ENCODE measurements at regions not wholly inside any gene's neighbourhood (a gene's known extent, or its start where the extent isn't known, plus 50 kb on each side); places are given as distances from the start of the nearest gene placed in this dataset.
"Not testable (repeated sequence)": the region's sequence is repeated elsewhere in the genome, so short reads cannot be mapped to it uniquely, and the experiment has no call there.

GRCh38 chr22:11253000-11253511 lies 4274.9 kb upstream of the OR11H1 start:
- POLR2A ChIA-PET: no interaction called here
- ATAC-seq (no peak), DNase-seq (ENCODE audit: low read depth, low spot score) (no peak)
- CTCF ChIA-PET: no interaction called here
- no peak overlapping the region for H3K27ac ChIP-seq (ENCODE audit: low read length)
- no peak overlapping the region for H3K4me3 ChIP-seq (ENCODE audit: low read depth in 2 of 2, low read length in 2 of 2)
- BruUV-seq (replicated peaks): no TSS peak
- no peaks in the 10 kb centered on the region for H3K36me3 ChIP-seq (ENCODE audit: control insufficient read depth, insufficient read depth, low read length)
- intact Hi-C loops (cut with micrococcal nuclease; ENCODE audit: unreplicated experiment): no loop called here
- no peaks in the 10 kb centered on the region for H3K4me1 ChIP-seq (ENCODE audit: control insufficient read depth, insufficient read depth, low read length)
- no peaks in the 10 kb centered on the region for H3K9me3 ChIP-seq (ENCODE audit: control insufficient read depth, insufficient read depth, low read depth, low read length)
- TF ChIP-seq POLR2AphosphoS5 (IDR thresholded peaks at IDR 0.05; ENCODE audit: low read depth, low read length) (no peak), TCF7L2 (IDR thresholded peaks at IDR 0.05; ENCODE audit: low read depth, low read length) (no peak), REST (IDR thresholded peaks at IDR 0.05; ENCODE audit: insufficient read depth in 1 of 2, low read depth in 2 of 2, low read length in 1 of 2) (no peak), SIN3A (IDR thresholded peaks at IDR 0.05; ENCODE audit: borderline replicate concordance, insufficient read depth, low read depth, low read length) (no peak)
- TF ChIP-seq, protein P1, sequence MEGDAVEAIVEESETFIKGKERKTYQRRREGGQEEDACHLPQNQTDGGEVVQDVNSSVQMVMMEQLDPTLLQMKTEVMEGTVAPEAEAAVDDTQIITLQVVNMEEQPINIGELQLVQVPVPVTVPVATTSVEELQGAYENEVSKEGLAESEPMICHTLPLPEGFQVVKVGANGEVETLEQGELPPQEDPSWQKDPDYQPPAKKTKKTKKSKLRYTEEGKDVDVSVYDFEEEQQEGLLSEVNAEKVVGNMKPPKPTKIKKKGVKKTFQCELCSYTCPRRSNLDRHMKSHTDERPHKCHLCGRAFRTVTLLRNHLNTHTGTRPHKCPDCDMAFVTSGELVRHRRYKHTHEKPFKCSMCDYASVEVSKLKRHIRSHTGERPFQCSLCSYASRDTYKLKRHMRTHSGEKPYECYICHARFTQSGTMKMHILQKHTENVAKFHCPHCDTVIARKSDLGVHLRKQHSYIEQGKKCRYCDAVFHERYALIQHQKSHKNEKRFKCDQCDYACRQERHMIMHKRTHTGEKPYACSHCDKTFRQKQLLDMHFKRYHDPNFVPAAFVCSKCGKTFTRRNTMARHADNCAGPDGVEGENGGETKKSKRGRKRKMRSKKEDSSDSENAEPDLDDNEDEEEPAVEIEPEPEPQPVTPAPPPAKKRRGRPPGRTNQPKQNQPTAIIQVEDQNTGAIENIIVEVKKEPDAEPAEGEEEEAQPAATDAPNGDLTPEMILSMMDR (IDR thresholded peaks at IDR 0.05): no peak
- in situ Hi-C loops (cut with HindIII; ENCODE audit: low pct_unique_long_range_greater_than_20kb, low sequenced_read_pairs): no loop called here
- H3K27me3 ChIP-seq (ENCODE audit: control insufficient read depth, insufficient read depth, low read length): no peaks in the 10 kb centered on the region

- H3K4me1 ChIP-seq (ENCODE audit: control insufficient read depth, insufficient read depth, low read length); POLR2A ChIA-PET: not testable (repeated sequence)
Observed at GRCh38 chr22:11270981-11271380, 4257.0 kb upstream of the OR11H1 start.

DNA sequence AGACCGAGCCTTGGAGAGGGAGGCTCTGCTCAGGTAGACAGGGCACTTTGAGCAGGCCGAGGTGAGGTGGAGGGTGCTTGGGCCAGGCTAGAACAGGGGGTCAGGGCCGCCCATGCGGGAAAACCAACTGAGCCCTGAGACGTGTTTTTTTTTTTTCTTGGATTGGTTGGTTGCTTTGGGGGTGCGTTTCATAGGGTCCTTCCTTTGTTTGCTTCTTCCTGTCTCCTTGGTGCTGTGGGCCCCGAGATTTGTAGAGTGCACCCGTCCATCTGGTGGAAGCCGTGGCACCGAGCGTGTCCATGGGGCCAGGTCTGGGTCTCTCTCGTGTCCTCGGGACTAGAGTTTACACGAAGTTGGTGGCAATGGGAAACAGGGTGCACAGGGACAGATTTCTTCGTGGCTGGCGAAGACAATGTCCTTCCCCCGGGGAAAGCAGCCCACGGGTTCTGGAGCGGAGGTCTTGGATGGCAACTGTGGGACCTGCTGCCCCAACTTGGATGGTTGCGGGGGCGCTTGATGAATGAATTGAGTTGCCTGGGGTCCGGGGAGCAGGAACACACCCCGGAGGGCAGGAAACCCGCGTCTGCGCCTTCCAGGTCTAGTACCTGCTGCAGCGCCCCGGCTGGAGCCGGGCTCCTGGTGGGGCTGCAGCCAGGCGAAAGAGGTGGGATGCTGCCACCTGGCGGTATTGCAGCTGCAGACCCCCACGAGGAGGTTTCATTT lies 4242.7 kb upstream of the OR11H1 start:
- TF ChIP-seq, protein P1 (IDR thresholded peaks at IDR 0.05): peak; percentile 54
- intact Hi-C loops (cut with micrococcal nuclease; ENCODE audit: unreplicated experiment); H3K4me1 ChIP-seq (ENCODE audit: control insufficient read depth, insufficient read depth, low read length); H3K4me3 ChIP-seq (ENCODE audit: low read depth in 2 of 2, low read length in 2 of 2); ATAC-seq; in situ Hi-C loops (cut with HindIII; ENCODE audit: low pct_unique_long_range_greater_than_20kb, low sequenced_read_pairs); H3K9me3 ChIP-seq (ENCODE audit: control insufficient read depth, insufficient read depth, low read depth, low read length); CTCF ChIA-PET; H3K36me3 ChIP-seq (ENCODE audit: control insufficient read depth, insufficient read depth, low read length); BruUV-seq (replicated peaks); POLR2A ChIA-PET; H3K27ac ChIP-seq (ENCODE audit: low read length); H3K27me3 ChIP-seq (ENCODE audit: control insufficient read depth, insufficient read depth, low read length); DNase-seq (ENCODE audit: low read depth, low spot score): not testable (repeated sequence)

More at GRCh38 chr22:11270981-11271380, 4257.0 kb upstream of the OR11H1 start:
- intact Hi-C loops (cut with micrococcal nuclease; ENCODE audit: unreplicated experiment); H3K4me3 ChIP-seq (ENCODE audit: low read depth in 2 of 2, low read length in 2 of 2); BruUV-seq (replicated peaks); H3K9me3 ChIP-seq (ENCODE audit: control insufficient read depth, insufficient read depth, low read depth, low read length); in situ Hi-C loops (cut with HindIII; ENCODE audit: low pct_unique_long_range_greater_than_20kb, low sequenced_read_pairs); H3K36me3 ChIP-seq (ENCODE audit: control insufficient read depth, insufficient read depth, low read length); H3K27ac ChIP-seq (ENCODE audit: low read length); DNase-seq (ENCODE audit: low read depth, low spot score); CTCF ChIA-PET; H3K27me3 ChIP-seq (ENCODE audit: control insufficient read depth, insufficient read depth, low read length); ATAC-seq: not testable (repeated sequence)
